Endothelial cell of hepatic sinusoid (primary cell): ENCODE measurements at regions not wholly inside any gene's neighbourhood (a gene's known extent, or its start where the extent isn't known, plus 50 kb on each side); places are given as distances from the start of the nearest gene placed in this dataset.

Experiments
- in situ Hi-C: cut with HindIII; loops from 2 replicates; pipeline ENCODE4 v1.10.0; 2017; ENCODE audit warnings: low sequenced_read_pairs

GRCh38 chr11:10641912-10642697, 51.5 kb downstream of the IRAG1 start:
- in situ Hi-C loops: loop anchor here (5.0 kb wide), 1 partner anchor 35 kb away; no protein-coding TSS in a partner anchor

GRCh38 chr11:10641177-10641911, 52.2 kb downstream of the IRAG1 start:
- in situ Hi-C loops: loop anchor here (5.0 kb wide), 1 partner anchor 34 kb away; no protein-coding TSS in a partner anchor

GRCh38 chr11:10640308-10640707, 53.2 kb downstream of the IRAG1 start:
- in situ Hi-C loops: loop anchor here (5.0 kb wide), 1 partner anchor 33 kb away; no protein-coding TSS in a partner anchor

GRCh38 chr11:10639350-10639749, 54.2 kb downstream of the IRAG1 start:
- in situ Hi-C loops: no loop called here

- in situ Hi-C loops: no loop called here
Measured at GRCh38 chr11:10638316-10638925, 55.1 kb downstream of the IRAG1 start.

GRCh38 chr11:10637731-10638151, 55.8 kb downstream of the IRAG1 start:
- in situ Hi-C loops: no loop called here

- in situ Hi-C loops: no loop called here
Measured at GRCh38 chr11:10634407-10634806, 59.1 kb downstream of the IRAG1 start.

GRCh38 chr11:10633261-10633660, 60.3 kb downstream of the IRAG1 start:
- in situ Hi-C loops: no loop called here

GRCh38 chr11:10632483-10632882, 61.1 kb downstream of the IRAG1 start:
- in situ Hi-C loops: no loop called here

GRCh38 chr11:10631761-10632160, 61.8 kb downstream of the IRAG1 start:
- in situ Hi-C loops: no loop called here

GRCh38 chr11:10629411-10630002, 61.0 kb upstream of the LYVE1 start:
- in situ Hi-C loops: no loop called here

- in situ Hi-C loops: no loop called here
Measured at GRCh38 chr11:10628508-10629236, 60.2 kb upstream of the LYVE1 start.

GRCh38 chr11:10627816-10628215, 59.4 kb upstream of the LYVE1 start:
- in situ Hi-C loops: no loop called here

GRCh38 chr11:10627291-10627690, 58.8 kb upstream of the LYVE1 start:
- in situ Hi-C loops: no loop called here

- in situ Hi-C loops: no loop called here
Measured at GRCh38 chr11:10625982-10626311, 57.5 kb upstream of the LYVE1 start.

- in situ Hi-C loops: no loop called here
Measured at GRCh38 chr11:10625281-10625981, 57.0 kb upstream of the LYVE1 start.

- in situ Hi-C loops: no loop called here
Measured at GRCh38 chr11:10623797-10624761, 55.6 kb upstream of the LYVE1 start.

- in situ Hi-C loops: no loop called here
Measured at GRCh38 chr11:10622957-10623791, 54.7 kb upstream of the LYVE1 start.
